Endothelial cell (in vitro differentiated cells): ENCODE measurements at regions not wholly inside any gene's neighbourhood (a gene's known extent, or its start where the extent isn't known, plus 50 kb on each side); places are given as distances from the start of the nearest gene placed in this dataset.

Source experiments
- DNase-seq: peaks from one replicate; pipeline ENCODE4 v3.0.0; 2021; ENCODE audit warnings: low spot score
- H3K27ac Mint-ChIP-seq: one replicate; pipeline ENCODE4 v1.8.0; 2021; ENCODE audit warnings: mixed read lengths, inconsistent platforms; ENCODE audit not compliant: unreplicated experiment
- H3K27me3 Mint-ChIP-seq: one replicate; pipeline ENCODE4 v1.8.0; 2021; ENCODE audit warnings: mild to moderate bottlenecking, moderate library complexity, mixed read lengths, inconsistent platforms; ENCODE audit not compliant: unreplicated experiment
- H3K36me3 Mint-ChIP-seq: one replicate; pipeline ENCODE4 v1.8.0; 2021; ENCODE audit warnings: mild to moderate bottlenecking, low read depth, mixed read lengths, inconsistent platforms; ENCODE audit not compliant: unreplicated experiment
- H3K4me1 Mint-ChIP-seq: one replicate; pipeline ENCODE4 v1.8.0; 2021; ENCODE audit warnings: mild to moderate bottlenecking, mixed read lengths, inconsistent platforms; ENCODE audit not compliant: unreplicated experiment
- H3K4me3 Mint-ChIP-seq: one replicate; pipeline ENCODE4 v1.8.0; 2021; ENCODE audit warnings: mild to moderate bottlenecking, mixed read lengths, inconsistent platforms; ENCODE audit not compliant: unreplicated experiment
- H3K9me3 Mint-ChIP-seq: one replicate; pipeline ENCODE4 v1.8.0; 2021; ENCODE audit warnings: mixed read lengths, inconsistent platforms; ENCODE audit not compliant: unreplicated experiment
- CTCF ChIP-seq: fragments of 200-600 bp; sonication (generic); IDR thresholded peaks from one replicate; pipeline ENCODE4 v1.5.0; 2021; ENCODE audit warnings: antibody characterized with exemption; ENCODE audit not compliant: unreplicated experiment

- Mint-ChIP-seq H3K27ac (no peak overlapping the region), H3K27me3 (peaks cover 15% of the 10 kb centered on the region), H3K4me3 (no peak overlapping the region), H3K4me1 (no peaks in the 10 kb centered on the region), H3K9me3 (no peaks in the 10 kb centered on the region), H3K36me3 (no peaks in the 10 kb centered on the region)
- DNase-seq, result no peak
- TF ChIP-seq CTCF, result no peak
Measured at GRCh38 chr22:48753381-48753730, 1074.3 kb downstream of the BRD1 start.

GRCh38 chr22:48752451-48753380, 1075.0 kb downstream of the BRD1 start:
- TF ChIP-seq CTCF, result no peak
- no peaks in the 10 kb centered on the region for H3K36me3 Mint-ChIP-seq
- no peaks in the 10 kb centered on the region for H3K4me1 Mint-ChIP-seq
- no peak for DNase-seq
- no peak overlapping the region for H3K4me3 Mint-ChIP-seq
- no peak overlapping the region for H3K27ac Mint-ChIP-seq
- peaks cover 15% of the 10 kb centered on the region for H3K27me3 Mint-ChIP-seq
- H3K9me3 Mint-ChIP-seq, result no peaks in the 10 kb centered on the region

- no peak for DNase-seq
- Mint-ChIP-seq H3K4me3 (no peak overlapping the region), H3K27ac (no peak overlapping the region), H3K4me1 (no peaks in the 10 kb centered on the region), H3K9me3 (no peaks in the 10 kb centered on the region), H3K36me3 (no peaks in the 10 kb centered on the region), H3K27me3 (peaks cover 15% of the 10 kb centered on the region)
- TF ChIP-seq CTCF, result no peak
Measured at GRCh38 chr22:48751539-48752437, 1075.9 kb downstream of the BRD1 start.

GRCh38 chr22:48750826-48751440, 1076.7 kb downstream of the BRD1 start:
- Mint-ChIP-seq H3K27me3 (peaks cover 9% of the 10 kb centered on the region), H3K36me3 (no peaks in the 10 kb centered on the region), H3K4me1 (no peaks in the 10 kb centered on the region), H3K27ac (no peak overlapping the region), H3K9me3 (no peaks in the 10 kb centered on the region), H3K4me3 (no peak overlapping the region)
- TF ChIP-seq CTCF, result no peak
- no peak for DNase-seq
